ENCODE measurements at regions not wholly inside any gene's neighbourhood (a gene's known extent, or its start where the extent isn't known, plus 50 kb on each side); places are given as distances from the start of the nearest gene placed in this dataset.
A peak's percentile ranks its signal among the peaks of the same experiment; 100 is the strongest.

- TF ChIP-seq CTCF (IDR thresholded peaks at IDR 0.05): no peak
- TF ChIP-seq POLR2A (IDR thresholded peaks at IDR 0.05): no peak
- TF ChIP-seq POLR2AphosphoS5 (IDR thresholded peaks at IDR 0.05): peak in 1 of 3 donors; percentile 22
These were observed 65.6 kb upstream of the RREB1 start for GRCh38 chr6:7042056-7042653.

All from stomach (tissue), 4 donors.